ENCODE measurements at regions not wholly inside any gene's neighbourhood (a gene's known extent, or its start where the extent isn't known, plus 50 kb on each side); places are given as distances from the start of the nearest gene placed in this dataset.

DNA sequence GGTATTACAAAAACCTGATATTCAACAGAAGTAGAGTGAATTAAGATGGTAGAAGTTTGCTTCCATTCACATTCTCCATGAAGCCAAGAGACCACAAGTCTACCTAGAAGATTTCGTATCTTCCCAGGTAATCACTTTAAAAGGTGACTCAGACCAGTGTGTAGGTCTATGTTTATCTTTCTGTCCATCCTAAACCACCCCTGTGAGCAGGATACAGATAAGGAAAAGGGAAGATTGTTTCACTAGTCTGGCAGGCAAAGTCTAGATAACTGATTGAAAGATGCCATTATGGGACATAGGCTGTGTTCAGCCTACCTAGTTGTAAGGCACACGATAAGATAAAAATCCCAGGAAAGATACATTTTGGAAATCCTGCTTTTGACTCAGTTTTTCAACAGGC, 244.3 kb upstream of the NWD2 start (continued):
- TF ChIP-seq BRCA1 (IDR thresholded peaks at IDR 0.05) (no peak), BRCA1 (CRISPR knock-in tag; IDR thresholded peaks at IDR 0.05) (no peak), FOXP1 (CRISPR knock-in tag; IDR thresholded peaks at IDR 0.05) (no peak), NELFE (IDR thresholded peaks at IDR 0.05; ENCODE audit: insufficient read depth, insufficient read length) (no peak), MAFK (IDR thresholded peaks at IDR 0.05; ENCODE audit: low read length) (no peak), STAT5A (IDR thresholded peaks at IDR 0.05; ENCODE audit: borderline replicate concordance, low read length) (peak; percentile 93), ZNF695 (CRISPR knock-in tag; IDR thresholded peaks at IDR 0.05) (no peak), CHCHD3 (CRISPR knock-in tag; IDR thresholded peaks at IDR 0.05) (no peak), ZNF140 (CRISPR knock-in tag; IDR thresholded peaks at IDR 0.05) (no peak), RBM22 (IDR thresholded peaks at IDR 0.05; ENCODE audit: low read depth, low read length, poor library complexity, severe bottlenecking) (no peak), MTA2 (IDR thresholded peaks at IDR 0.05; ENCODE audit: low read depth) (peak; percentile 76), CBX1 (IDR thresholded peaks at IDR 0.05; ENCODE audit: low read depth) (no peak), GABPA (tag; conservative IDR thresholded peaks at IDR 0.05; ENCODE audit: low read depth) (no peak), GATAD2A (IDR thresholded peaks at IDR 0.05) (0 out of 2 replicates have a peak, but pooled peaks have one; percentile 43), ZNF232 (CRISPR knock-in tag; IDR thresholded peaks at IDR 0.05) (no peak), JUN (IDR thresholded peaks at IDR 0.05; ENCODE audit: borderline replicate concordance, low read depth, low read length) (peak; percentile 67), JUN (CRISPR knock-in tag; IDR thresholded peaks at IDR 0.05; ENCODE audit: borderline replicate concordance) (no peak), ZC3H11A (IDR thresholded peaks at IDR 0.05; ENCODE audit: low read depth, low read length) (no peak), FOS (IDR thresholded peaks at IDR 0.05; ENCODE audit: extremely low read depth, insufficient read length) (no peak)
- TF ChIP-seq, protein P1, sequence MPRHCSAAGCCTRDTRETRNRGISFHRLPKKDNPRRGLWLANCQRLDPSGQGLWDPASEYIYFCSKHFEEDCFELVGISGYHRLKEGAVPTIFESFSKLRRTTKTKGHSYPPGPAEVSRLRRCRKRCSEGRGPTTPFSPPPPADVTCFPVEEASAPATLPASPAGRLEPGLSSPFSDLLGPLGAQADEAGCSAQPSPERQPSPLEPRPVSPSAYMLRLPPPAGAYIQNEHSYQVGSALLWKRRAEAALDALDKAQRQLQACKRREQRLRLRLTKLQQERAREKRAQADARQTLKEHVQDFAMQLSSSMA (CRISPR knock-in tag; IDR thresholded peaks at IDR 0.05): no peak
- TF ChIP-seq, protein P2, sequence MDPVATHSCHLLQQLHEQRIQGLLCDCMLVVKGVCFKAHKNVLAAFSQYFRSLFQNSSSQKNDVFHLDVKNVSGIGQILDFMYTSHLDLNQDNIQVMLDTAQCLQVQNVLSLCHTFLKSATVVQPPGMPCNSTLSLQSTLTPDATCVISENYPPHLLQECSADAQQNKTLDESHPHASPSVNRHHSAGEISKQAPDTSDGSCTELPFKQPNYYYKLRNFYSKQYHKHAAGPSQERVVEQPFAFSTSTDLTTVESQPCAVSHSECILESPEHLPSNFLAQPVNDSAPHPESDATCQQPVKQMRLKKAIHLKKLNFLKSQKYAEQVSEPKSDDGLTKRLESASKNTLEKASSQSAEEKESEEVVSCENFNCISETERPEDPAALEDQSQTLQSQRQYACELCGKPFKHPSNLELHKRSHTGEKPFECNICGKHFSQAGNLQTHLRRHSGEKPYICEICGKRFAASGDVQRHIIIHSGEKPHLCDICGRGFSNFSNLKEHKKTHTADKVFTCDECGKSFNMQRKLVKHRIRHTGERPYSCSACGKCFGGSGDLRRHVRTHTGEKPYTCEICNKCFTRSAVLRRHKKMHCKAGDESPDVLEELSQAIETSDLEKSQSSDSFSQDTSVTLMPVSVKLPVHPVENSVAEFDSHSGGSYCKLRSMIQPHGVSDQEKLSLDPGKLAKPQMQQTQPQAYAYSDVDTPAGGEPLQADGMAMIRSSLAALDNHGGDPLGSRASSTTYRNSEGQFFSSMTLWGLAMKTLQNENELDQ (CRISPR knock-in tag; IDR thresholded peaks at IDR 0.05; ENCODE audit: borderline replicate concordance): no peak
- TF ChIP-seq, protein P3, sequence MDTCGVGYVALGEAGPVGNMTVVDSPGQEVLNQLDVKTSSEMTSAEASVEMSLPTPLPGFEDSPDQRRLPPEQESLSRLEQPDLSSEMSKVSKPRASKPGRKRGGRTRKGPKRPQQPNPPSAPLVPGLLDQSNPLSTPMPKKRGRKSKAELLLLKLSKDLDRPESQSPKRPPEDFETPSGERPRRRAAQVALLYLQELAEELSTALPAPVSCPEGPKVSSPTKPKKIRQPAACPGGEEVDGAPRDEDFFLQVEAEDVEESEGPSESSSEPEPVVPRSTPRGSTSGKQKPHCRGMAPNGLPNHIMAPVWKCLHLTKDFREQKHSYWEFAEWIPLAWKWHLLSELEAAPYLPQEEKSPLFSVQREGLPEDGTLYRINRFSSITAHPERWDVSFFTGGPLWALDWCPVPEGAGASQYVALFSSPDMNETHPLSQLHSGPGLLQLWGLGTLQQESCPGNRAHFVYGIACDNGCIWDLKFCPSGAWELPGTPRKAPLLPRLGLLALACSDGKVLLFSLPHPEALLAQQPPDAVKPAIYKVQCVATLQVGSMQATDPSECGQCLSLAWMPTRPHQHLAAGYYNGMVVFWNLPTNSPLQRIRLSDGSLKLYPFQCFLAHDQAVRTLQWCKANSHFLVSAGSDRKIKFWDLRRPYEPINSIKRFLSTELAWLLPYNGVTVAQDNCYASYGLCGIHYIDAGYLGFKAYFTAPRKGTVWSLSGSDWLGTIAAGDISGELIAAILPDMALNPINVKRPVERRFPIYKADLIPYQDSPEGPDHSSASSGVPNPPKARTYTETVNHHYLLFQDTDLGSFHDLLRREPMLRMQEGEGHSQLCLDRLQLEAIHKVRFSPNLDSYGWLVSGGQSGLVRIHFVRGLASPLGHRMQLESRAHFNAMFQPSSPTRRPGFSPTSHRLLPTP (IDR thresholded peaks at IDR 0.05; ENCODE audit: borderline replicate concordance, extremely low read depth, insufficient read length): no peak
- TF ChIP-seq, protein P4, sequence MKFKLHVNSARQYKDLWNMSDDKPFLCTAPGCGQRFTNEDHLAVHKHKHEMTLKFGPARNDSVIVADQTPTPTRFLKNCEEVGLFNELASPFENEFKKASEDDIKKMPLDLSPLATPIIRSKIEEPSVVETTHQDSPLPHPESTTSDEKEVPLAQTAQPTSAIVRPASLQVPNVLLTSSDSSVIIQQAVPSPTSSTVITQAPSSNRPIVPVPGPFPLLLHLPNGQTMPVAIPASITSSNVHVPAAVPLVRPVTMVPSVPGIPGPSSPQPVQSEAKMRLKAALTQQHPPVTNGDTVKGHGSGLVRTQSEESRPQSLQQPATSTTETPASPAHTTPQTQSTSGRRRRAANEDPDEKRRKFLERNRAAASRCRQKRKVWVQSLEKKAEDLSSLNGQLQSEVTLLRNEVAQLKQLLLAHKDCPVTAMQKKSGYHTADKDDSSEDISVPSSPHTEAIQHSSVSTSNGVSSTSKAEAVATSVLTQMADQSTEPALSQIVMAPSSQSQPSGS (CRISPR knock-in tag; IDR thresholded peaks at IDR 0.05): no peak
